BE2C (cell line): ENCODE measurements at regions not wholly inside any gene's neighbourhood (a gene's known extent, or its start where the extent isn't known, plus 50 kb on each side); places are given as distances from the start of the nearest gene placed in this dataset.
"Not testable (repeated sequence)": the region's sequence is repeated elsewhere in the genome, so short reads cannot be mapped to it uniquely, and the experiment has no call there.

ENCODE experiments used
- DNase-seq: peaks from one replicate; pipeline ENCODE4 v3.0.0-alpha.2; 2020
- H3K27me3 ChIP-seq: fragments of 250-450 bp; sonication (Bioruptor Pico); 2 replicates; pipeline ENCODE4 v1.5.1; 2020; ENCODE audit warnings: mild to moderate bottlenecking
- H3K36me3 ChIP-seq: fragments of 250-450 bp; sonication (Bioruptor Pico); 2 replicates; pipeline ENCODE4 v1.5.1; 2020; ENCODE audit warnings: mild to moderate bottlenecking
- H3K4me1 ChIP-seq: fragments of 250-450 bp; sonication (Bioruptor Pico); 2 replicates; pipeline ENCODE4 v1.5.1; 2020
- H3K4me3 ChIP-seq: 2 replicates; pipeline ENCODE4 v1.5.1; 2011; ENCODE audit warnings: low read depth, low read length
- H3K9me3 ChIP-seq: fragments of 250-450 bp; sonication (Bioruptor Pico); 2 replicates; pipeline ENCODE4 v1.5.1; 2020
- CTCF ChIP-seq: IDR thresholded peaks from 2 replicates; pipeline ENCODE4 v1.5.1; 2012; ENCODE audit warnings: mild to moderate bottlenecking, low read depth, low read length

GRCh38 chr1:223038288-223039006, 104.6 kb downstream of the TLR5 start:
- no peak for DNase-seq
- no peak for TF ChIP-seq CTCF
- H3K36me3 ChIP-seq = no peaks in the 10 kb centered on the region

GRCh38 chr1:223039990-223040389, 103.1 kb downstream of the TLR5 start:
- no peaks in the 10 kb centered on the region for H3K27me3 ChIP-seq
- no peaks in the 10 kb centered on the region for H3K4me1 ChIP-seq
- DNase-seq = no peak
- H3K36me3 ChIP-seq = no peaks in the 10 kb centered on the region
- no peak overlapping the region for H3K4me3 ChIP-seq
- no peak for TF ChIP-seq CTCF
- no peaks in the 10 kb centered on the region for H3K9me3 ChIP-seq

More at GRCh38 chr1:223038288-223039006, 104.6 kb downstream of the TLR5 start:
- Histone ChIP-seq H3K4me1 (no peaks in the 10 kb centered on the region), H3K4me3 (no peak overlapping the region), H3K27me3 (no peaks in the 10 kb centered on the region), H3K9me3 (no peaks in the 10 kb centered on the region)

- Histone ChIP-seq H3K27me3 (no peaks in the 10 kb centered on the region), H3K4me3 (no peak overlapping the region), H3K4me1 (no peaks in the 10 kb centered on the region), H3K36me3 (no peaks in the 10 kb centered on the region), H3K9me3 (no peaks in the 10 kb centered on the region)
- no peak for TF ChIP-seq CTCF
- no peak for DNase-seq
Measured at GRCh38 chr1:223041481-223041880, 101.6 kb downstream of the TLR5 start.

- Histone ChIP-seq H3K4me1 (no peaks in the 10 kb centered on the region), H3K4me3 (no peak overlapping the region), H3K9me3 (no peaks in the 10 kb centered on the region), H3K27me3 (no peaks in the 10 kb centered on the region), H3K36me3 (no peaks in the 10 kb centered on the region)
- TF ChIP-seq CTCF = no peak
- DNase-seq = no peak
Measured at GRCh38 chr1:223045164-223045957, 97.7 kb downstream of the TLR5 start.

GRCh38 chr1:223046011-223046410, 97.0 kb downstream of the TLR5 start:
- DNase-seq = no peak
- no peak for TF ChIP-seq CTCF
- Histone ChIP-seq H3K4me3 (no peak overlapping the region), H3K36me3 (no peaks in the 10 kb centered on the region), H3K27me3 (no peaks in the 10 kb centered on the region), H3K4me1 (no peaks in the 10 kb centered on the region), H3K9me3 (no peaks in the 10 kb centered on the region)

GRCh38 chr1:223046463-223046862, 96.6 kb downstream of the TLR5 start:
- not testable (repeated sequence) for H3K27me3 ChIP-seq, H3K9me3 ChIP-seq

More at GRCh38 chr1:223046463-223046862, 96.6 kb downstream of the TLR5 start:
- H3K4me1 ChIP-seq, DNase-seq, H3K4me3 ChIP-seq, H3K36me3 ChIP-seq: not testable (repeated sequence)
